Inferior parietal cortex (tissue), 1 donor: ENCODE measurements at regions not wholly inside any gene's neighbourhood (a gene's known extent, or its start where the extent isn't known, plus 50 kb on each side); places are given as distances from the start of the nearest gene placed in this dataset.

ENCODE experiments used
- DNase-seq: peaks from one replicate; pipeline ENCODE4 v3.0.0-alpha.2; 2016; ENCODE audit errors: extremely low spot score

DNA sequence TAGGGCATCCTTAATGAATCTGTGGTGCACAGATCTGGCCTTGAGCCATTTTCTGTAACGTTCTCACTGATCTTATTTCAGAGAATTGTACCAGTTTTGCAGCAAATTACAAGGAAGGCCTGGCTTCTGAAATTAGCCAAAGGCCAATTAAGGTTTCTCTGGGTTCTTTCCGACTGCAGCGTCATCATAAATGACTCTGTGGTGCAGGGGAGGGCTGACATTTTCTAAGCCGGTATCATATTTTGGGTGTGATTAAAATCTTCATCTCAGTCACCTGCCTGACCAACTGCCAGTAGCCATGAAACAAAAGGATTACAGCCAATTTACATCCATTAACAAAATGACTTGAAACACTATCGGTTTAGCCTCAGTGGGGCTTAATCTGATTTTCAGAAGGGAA is 363.7 kb downstream of the ADRA2A start:
- no peak for DNase-seq

DNA sequence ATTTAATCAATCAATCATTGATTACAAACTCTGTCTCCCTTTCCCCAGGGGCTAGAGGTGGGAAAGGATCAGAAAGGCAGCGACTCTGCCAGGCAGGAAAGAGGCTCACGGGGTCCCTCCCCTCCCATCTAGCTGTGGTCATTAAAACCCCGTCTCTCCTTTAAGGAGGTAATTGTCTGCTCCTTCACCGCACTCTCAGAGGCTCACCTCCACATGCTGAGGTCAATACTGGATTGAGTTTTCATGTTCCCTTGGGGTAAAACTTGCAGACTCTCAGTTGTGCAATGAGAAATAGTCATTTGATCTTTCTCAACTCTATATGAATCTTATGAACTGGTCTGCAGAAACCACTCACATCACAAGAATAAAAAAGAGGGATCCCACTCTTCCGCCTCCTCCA is 368.8 kb downstream of the ADRA2A start:
- DNase-seq, result no peak

DNA sequence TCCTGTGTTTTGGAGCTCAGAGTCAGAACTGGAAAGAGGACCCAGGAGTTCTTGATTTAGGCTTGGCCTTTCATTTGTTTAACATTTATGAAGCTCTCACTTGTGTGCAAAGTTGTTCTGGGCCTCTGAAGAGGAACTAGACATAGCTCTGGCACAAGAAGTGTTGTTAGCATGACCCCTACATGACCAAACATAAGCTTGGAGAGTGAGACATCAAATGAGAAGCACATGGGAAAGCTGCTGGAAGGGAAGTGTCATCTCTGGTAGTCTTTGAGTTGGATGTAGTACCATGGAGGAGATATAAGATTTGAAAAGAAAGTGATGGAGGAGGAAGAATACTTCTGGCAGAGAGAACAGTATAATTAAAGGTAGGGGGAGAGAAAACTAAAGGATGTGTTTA is 370.1 kb downstream of the ADRA2A start:
- no peak for DNase-seq

DNA sequence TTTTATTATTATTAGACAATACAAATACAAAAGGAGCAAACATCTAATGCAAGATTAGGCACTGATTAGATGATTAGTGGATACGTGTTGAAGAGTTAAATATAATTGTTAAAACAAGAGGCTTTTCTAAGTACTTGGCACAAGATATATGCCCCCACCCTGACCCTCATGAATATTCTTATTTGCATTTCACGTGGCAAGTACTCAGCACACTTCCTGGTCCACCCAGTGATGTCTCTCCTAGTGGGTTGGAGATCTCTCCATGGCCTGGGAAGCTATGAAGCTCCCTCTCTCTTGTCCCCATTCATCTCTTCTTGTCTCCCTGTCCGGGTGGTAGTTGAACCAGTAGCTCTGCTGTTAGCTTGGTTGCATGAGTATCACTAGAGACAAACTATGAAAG is 375.3 kb downstream of the ADRA2A start:
- DNase-seq, result no peak

DNA sequence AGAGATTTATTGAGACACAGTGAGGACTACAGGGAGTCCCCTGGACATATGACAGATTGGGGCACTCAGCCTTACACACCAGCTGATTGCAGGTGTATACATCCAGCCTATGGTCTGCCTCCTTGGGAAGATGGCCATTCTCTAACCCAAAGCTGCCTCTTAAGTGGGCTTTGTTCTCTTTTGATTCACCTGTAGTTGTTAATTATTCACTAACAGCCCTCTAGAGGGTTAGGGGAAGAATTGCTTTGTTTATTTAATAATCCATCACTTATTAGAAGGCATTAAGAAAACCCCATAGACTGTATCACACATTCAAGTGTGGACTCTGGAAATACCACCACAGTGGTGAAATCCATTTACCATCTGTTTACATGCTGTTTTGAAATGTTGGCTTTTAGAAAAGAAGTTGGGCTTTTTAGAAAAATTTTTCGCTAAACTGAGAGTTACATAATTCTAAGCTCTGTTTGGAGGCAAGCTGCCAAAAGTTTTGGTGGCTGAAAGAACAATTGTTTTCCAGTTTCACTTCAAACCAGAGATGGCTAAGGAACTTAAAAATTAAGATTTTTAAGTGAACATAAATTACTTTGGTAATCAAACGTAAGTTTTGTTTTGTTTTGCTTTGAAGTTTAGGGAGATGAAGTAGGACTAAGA is 379.1 kb downstream of the ADRA2A start:
- peak; percentile 57 for DNase-seq

DNA sequence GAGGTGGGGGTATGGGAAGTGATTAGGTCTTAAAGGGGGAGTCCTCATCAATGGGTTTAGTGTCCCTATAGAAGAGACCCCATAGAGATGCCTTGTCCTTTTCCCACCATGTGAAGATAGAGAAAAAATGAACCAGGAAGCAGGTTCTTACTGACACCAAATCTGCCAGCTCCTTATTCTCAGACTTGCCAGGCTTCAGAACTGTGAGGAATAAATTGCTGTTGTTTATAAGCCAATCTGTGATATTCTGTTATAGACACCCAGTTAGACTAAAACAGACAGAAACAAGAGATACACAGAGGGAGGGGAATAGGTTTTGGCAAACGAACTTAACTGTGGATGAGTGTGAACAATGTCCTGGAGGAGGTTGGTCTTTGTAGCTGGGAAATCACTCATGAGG is 381.4 kb downstream of the ADRA2A start:
- no peak for DNase-seq

DNA sequence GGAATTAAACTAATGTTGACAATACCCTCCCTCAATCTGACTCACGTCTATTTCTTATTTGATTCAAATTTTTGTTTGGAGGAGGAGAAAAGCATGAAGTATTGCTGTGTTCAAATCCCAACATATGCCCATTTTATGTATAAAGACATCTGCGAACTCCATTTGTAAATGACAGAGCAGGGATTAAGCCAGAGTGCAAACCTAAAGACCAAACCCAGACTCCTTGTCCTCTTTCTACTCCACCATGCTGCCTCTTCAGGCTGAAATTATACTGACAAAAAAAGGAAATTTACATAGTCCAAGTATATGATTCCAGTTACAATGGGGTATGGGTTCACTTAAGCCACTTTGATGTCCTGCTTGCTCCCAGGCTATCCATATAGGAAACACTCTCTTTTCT is 383.1 kb downstream of the ADRA2A start:
- no peak for DNase-seq

DNA sequence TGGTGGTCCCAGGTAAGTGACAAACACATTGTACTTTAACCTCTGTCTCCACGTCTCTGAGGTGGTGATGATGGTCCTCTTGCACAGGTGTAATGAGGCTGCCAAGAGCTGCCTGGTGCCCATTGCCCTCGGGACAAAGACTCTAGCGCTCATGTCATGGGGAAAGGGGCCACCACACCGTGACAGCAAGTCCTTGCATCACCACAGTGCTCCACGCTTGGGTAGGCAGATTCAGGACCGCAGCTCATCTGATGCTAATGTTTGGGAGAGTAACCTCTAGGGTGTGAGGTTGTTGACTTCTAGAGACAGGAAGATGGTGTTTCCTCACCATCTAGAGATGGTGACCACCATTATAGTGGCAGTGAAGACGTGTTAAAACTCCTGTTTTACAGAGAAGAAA is 395.6 kb downstream of the ADRA2A start:
- DNase-seq, result no peak

DNA sequence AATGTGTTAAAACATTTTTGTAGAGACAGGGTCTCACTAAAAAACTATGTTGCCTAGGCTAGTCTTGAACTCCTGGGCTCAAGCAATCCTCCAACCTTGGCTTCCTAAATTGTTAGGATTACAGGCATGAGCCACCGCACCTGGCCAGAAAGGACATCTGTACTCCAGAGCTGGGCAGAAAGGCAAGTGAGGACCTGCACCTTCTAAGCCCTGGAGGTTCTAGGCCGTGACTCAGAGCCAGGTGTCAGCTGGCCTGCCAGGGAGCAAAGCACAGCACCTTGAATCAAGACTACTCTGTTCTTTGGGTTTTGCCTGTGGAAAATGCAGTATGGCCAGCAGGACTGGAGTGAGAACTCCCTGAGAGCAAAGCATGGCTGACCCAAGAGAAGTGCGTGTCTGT is 396.5 kb downstream of the ADRA2A start:
- no peak for DNase-seq

DNA sequence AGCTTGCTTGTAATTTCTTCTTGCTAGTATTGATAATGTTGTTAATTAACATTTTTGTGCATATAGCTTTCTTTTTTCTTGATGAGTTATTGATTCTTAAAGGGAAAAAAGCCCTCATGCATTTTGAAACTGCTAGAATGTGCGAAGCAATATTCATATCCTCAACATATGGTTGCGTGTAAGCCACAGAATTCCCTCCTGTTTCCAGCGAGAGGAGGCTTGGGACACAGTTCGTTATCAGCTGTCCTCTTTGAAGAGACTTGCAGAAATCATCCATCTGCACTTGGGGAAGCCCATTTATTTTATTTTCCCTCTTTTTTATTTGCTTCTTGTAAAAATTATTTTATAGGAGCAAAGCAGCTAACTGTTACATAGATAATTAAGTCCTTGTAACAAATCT is 398.0 kb downstream of the ADRA2A start:
- no peak for DNase-seq

DNA sequence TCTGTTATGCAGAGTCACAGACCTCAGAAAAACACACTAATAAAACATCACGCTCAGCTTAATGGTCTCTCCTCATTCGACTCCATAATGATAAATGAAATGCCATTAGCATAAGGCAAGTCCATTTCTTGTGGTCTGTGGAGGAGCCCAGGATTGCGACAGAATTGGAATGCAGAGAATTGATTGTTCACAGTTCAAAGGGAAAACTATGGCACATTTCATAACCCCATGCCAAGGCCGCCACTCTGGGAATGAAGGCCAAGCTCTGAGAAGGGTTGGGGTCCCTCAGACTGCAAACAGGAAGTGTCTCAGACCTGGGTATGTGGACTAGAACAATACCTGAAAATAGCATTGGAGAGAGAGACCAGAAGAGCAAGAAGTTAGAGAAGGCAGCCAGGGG is 398.9 kb downstream of the ADRA2A start:
- DNase-seq, result no peak

DNA sequence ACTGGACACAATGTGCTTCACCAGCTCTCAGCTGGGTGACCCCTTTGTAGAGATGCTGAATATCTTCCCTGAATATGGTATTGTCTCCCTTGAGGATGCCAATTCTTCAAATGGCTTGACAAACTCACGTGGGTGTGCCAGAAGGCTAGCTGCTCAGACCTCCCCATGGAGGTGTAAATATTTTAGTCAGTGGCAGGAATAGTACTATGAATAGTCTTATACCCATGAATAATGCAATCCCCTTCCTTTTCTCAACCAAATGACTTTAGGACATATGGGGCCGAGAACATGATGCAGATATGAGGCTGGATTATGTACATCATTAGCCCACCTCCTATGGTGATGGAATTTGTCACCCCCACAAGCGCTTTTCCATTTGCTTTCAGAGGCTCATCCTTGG is 401.8 kb downstream of the ADRA2A start:
- no peak for DNase-seq

DNA sequence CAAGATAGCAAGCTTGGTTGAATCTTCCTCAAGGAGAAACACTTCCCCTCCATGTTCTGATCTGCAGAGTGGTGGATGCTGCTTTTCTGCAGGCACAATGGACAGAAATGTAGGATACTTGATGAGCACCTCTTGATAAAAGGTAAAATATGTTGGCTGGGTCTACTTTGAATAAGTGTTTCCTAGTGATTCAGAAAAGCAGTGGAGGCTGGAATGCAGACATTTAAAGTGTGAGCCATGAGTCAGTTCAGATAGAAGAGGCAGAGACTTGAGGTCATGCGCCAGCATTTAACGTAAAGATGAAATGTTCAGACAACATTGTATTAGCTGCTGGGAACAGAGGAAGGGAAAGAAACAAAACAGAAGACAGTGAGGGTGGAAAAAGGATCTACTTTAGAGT is 403.1 kb downstream of the ADRA2A start:
- DNase-seq, result no peak

DNA sequence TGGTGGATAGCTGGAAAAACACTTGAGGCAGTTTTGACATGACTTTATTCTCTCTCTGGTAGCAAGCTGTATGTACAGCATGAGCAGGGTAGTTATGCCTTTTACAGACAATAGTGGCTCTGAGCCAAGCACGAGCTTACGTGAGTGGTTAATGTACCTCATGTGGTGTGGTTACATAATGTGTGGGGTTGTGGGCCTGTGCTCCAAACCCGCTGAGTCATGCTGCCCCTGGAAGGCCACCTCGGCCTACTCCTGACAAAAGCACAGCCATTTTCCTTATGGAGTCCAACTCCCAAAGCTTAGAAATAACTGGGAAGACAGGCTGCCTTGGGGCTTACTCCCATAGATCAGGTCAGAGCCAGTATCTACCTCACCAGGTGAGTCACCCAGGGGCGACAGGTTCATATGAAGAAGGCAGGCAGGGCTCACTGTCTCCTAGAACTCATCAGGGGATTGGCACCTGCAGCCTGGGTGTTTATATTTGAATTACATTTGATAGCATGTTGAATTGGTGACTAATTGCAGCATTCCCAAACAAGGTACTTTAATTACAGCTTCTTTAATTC is 404.5 kb downstream of the ADRA2A start:
- DNase-seq, result no peak

DNA sequence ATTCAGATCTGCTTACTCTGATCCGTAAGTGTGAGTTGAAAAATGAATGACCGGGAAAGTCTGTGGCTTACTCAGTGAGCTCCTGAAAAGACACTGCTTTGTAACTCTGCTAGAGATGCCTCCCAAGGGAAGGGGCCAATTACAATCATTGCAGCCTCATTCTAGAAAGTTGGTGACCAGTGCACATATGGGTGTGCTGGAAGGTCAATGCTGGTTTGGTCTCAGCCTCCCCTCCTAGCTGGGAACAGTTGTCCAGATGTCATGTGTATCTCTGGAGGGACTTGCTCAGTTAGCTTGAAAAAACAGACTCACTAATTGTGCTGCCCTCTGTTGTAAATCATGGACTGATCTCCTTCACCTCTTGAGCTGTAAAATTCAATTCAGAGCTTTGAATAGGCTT is 405.0 kb downstream of the ADRA2A start:
- DNase-seq, result no peak

DNA sequence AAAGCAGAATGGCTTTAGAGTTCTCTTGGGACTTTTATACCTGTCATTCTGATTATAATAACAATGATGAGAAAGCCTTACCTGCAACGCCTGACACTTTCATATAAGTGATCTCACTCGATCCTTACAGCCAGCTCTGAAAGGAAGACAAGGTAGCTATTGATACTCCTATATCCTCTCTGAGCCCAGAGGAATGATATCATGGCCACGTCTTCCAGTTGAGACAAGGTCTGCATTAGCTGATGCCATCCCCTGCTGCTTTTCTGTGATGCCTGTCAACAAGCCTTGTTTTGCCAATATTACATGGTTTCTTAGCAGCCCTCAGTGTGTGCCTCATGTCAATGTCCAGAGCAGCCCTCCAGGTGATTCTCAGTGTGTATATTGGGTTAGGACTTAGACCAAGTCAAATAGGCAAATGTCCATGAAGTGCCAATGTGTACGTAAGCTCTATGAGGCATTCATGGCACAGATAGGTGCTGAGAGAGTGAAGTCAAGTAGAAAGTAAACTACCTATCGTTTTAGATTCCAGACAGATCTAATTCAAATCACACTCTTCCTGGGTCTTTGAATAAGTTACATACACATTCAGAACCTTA is 405.9 kb downstream of the ADRA2A start:
- no peak for DNase-seq

DNA sequence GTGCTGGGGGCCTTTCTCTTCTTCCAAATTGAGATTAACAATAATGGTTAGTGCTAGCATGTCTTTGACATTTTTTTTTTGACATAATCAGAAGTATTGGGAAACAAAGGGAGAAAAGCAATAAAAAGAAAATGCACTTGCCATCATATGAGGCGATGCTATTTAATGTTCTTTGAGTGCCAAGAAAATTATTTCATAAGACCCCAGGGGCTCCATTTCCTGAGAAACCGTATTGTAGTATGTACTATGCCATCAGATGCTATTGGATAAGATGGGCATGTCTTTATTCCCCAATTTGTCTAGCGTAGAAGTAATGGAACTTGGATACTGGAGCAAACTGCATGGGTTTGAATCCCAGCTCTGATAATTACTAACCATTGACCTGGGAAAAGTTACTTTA is 408.9 kb downstream of the ADRA2A start:
- DNase-seq, result no peak

DNA sequence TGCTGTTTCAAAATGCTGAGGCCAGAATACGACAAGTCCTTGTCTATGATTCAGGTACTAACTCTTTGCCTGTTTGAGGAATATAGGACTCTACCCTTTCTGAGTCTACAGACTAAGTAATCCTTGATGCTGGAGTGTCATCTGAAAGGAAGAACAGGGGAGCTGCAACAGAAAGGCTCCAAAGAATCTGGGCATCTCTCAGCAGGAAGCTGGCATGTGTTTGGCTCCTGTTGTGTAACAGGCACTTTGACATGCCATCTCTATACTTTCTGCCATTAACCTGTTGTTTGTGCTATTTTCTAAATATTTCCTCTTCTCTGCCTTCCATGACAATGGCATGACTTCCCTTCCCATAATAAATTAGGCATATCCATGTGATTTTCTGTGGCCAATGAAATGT is 409.5 kb downstream of the ADRA2A start:
- no peak for DNase-seq

DNA sequence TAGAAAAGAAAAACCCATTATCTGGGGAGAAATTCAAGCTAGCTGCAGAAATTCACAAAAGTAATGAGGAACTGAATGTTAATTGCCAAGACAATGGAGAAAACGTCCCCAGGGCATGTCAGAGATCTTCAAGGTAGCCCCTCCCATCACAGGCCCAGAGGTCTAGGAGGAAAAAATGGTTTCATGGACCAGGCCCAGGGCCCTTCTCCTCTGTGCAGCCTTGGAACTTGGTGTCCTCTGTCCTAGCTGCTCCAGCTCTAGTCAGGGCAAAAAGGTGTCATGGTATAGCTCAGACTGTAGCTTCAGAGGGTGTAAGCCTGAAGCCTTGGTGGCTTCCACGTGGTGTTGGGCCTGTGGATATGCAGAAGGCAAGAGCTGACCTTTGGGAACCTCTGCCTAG is 411.8 kb downstream of the ADRA2A start:
- no peak for DNase-seq

DNA sequence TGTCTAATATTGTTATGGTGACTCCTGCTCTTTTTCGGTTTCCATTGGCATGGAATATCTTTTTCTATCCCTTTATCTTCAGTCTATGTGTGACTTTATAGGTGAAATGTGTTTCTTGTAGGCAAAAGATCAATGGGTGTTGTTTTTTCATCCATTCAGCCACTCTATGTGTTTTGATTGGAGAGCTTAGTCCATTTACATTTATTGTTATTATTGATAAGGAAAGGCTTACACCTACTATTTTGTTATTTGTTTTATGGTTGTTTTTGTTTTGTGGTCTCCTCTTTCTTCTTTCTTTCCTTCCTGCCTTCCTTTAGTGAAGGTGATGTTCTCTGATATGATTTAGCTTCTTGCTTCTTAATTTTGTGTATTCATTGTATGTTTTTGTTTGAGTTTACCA is 414.3 kb downstream of the ADRA2A start:
- DNase-seq, result no peak

DNA sequence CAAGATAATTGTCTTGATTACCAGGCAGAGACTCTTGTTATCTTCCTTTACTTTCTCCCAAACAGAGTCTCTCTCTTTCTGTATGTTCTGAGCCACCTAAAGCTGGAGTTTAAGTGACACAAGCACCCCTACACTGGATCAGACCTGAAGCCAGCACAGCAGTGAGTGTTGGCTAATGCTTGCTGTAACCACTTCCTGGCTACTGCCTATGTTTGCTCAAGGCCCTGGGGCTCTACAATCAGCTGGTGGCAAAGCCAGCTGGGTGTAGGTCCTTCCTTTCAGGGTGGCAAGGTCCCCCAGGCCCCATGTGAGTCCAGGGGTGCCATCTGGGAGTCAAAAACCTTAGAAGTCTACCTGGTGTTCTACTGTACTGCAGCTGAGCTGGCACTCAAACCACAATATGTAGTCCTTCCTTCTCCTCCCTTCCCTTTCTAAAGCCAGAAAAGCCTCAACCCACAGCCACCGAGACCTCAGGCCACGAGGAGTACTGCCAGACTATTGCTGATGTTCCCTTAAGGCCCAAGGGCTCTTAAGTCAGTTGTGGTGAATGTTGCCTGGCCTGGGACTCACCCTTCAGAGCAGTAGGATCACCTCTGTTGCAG is 416.3 kb downstream of the ADRA2A start:
- no peak for DNase-seq

DNA sequence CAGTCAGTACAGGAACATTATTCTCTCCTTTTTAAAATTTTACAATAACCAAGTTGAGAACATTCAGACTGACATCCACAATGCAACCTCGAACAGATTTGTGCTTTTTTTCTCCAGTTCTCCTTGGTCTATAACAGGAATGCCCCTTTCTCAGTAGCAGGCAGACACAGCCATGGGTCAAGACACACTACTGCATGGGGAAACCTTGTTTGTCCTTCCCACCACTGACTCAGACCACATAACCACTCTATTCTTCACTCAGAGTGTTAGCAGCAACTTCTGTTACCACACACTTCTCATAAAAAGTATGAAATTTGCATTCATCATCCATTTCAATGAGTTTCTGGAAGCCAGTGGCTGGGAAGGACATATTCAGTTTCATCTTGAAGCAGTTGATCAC is 421.7 kb downstream of the ADRA2A start:
- no peak for DNase-seq

DNA sequence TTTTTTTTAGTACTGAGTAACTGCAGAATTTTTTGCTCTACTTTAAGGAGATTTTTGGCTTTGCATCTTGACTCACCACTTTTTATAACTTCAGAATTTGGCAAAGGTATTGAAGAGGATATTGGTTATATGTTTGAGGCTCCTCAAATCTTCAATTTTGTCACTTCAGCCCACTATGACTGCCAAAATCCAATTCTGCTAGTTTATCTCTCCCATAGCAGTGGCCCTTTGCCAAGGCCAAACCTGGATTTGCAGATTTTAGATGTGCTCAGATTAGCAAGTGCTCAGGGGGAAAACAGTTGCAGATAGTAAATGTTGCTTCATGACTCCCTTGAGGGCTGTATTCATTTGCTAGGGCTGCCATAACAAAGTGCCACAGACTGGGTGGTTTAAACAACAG is 427.5 kb downstream of the ADRA2A start:
- DNase-seq, result peak; percentile 29
